OCI-LY1 (cell line): ENCODE measurements at regions not wholly inside any gene's neighbourhood (a gene's known extent, or its start where the extent isn't known, plus 50 kb on each side); places are given as distances from the start of the nearest gene placed in this dataset.

Experiments used
- H2AFZ ChIP-seq: fragments of 200-600 bp; sonication (generic), shearing (Covaris generic); 2 replicates; pipeline ENCODE4 v1.6.0; 2014; ENCODE audit warnings: antibody characterized with exemption, mild to moderate bottlenecking, low read length
- H3F3A ChIP-seq: fragments of 200-600 bp; sonication (generic), shearing (Covaris generic); 2 replicates; pipeline ENCODE4 v1.6.0; 2014; ENCODE audit warnings: mild to moderate bottlenecking, antibody characterized with exemption, low read length, moderate library complexity; ENCODE audit not compliant: insufficient read depth
- H3K27ac ChIP-seq: fragments of 200-600 bp; sonication (generic); 2 replicates; pipeline ENCODE4 v1.5.1; 2014; ENCODE audit warnings: low read length, mixed run types, mild to moderate bottlenecking, low read depth; ENCODE audit not compliant: poor library complexity, severe bottlenecking
- H3K27me3 ChIP-seq: fragments of 200-600 bp; sonication (generic); 2 replicates; pipeline ENCODE4 v1.6.0; 2014; ENCODE audit warnings: antibody characterized with exemption, mild to moderate bottlenecking, low read length, moderate library complexity; ENCODE audit not compliant: insufficient read depth
- H3K36me3 ChIP-seq: fragments of 200-600 bp; sonication (generic); 2 replicates; pipeline ENCODE4 v1.6.1; 2014; ENCODE audit warnings: mild to moderate bottlenecking, antibody characterized with exemption, low read length, moderate library complexity, mixed read lengths; ENCODE audit not compliant: insufficient read depth
- H3K4me1 ChIP-seq: fragments of 200-600 bp; sonication (generic); 2 replicates; pipeline ENCODE4 v1.5.1; 2014; ENCODE audit warnings: mild to moderate bottlenecking, low read length, moderate library complexity; ENCODE audit not compliant: insufficient read depth, severe bottlenecking
- H3K4me2 ChIP-seq: fragments of 200-600 bp; sonication (generic), shearing (Covaris generic); 2 replicates; pipeline ENCODE4 v1.6.1; 2014; ENCODE audit warnings: low read length
- H3K4me3 ChIP-seq: fragments of 200-600 bp; sonication (generic); 2 replicates; pipeline ENCODE4 v1.5.1; 2014; ENCODE audit warnings: low read length, low read depth, mild to moderate bottlenecking, mixed read lengths; ENCODE audit not compliant: poor library complexity, severe bottlenecking
- H3K79me2 ChIP-seq: fragments of 200-600 bp; shearing (Covaris generic); 2 replicates; pipeline ENCODE4 v1.6.1; 2016; ENCODE audit warnings: mixed run types, low read length, mixed read lengths; ENCODE audit not compliant: insufficient read depth
- H3K9ac ChIP-seq: fragments of 200-600 bp; sonication (generic), shearing (Covaris generic); 2 replicates; pipeline ENCODE4 v1.6.1; 2014; ENCODE audit warnings: mild to moderate bottlenecking, low read length, mixed read lengths
- H3K9me2 ChIP-seq: fragments of 200-600 bp; sonication (generic), shearing (Covaris generic); 2 replicates; pipeline ENCODE4 v1.6.1; 2014; ENCODE audit warnings: low read depth, mild to moderate bottlenecking, low read length, mixed read lengths
- H3K9me3 ChIP-seq: fragments of 200-600 bp; shearing (Covaris generic); 2 replicates; pipeline ENCODE4 v1.6.1; 2014; ENCODE audit warnings: low read length, mixed read lengths
- H4K20me1 ChIP-seq: fragments of 200-600 bp; sonication (generic), shearing (Covaris generic); 2 replicates; pipeline ENCODE4 v1.6.0; 2016; ENCODE audit warnings: mild to moderate bottlenecking, low read length; ENCODE audit not compliant: insufficient read depth
- CTCF ChIP-seq: fragments of 200-600 bp; sonication (generic), shearing (Covaris generic); IDR thresholded peaks from 2 replicates; pipeline ENCODE4 v1.5.1; 2017; ENCODE audit warnings: mild to moderate bottlenecking, antibody characterized with exemption, low read length, moderate library complexity, mixed read lengths
- EZH2 ChIP-seq: fragments of 200-600 bp; sonication (generic), shearing (Covaris generic); IDR thresholded peaks from 2 replicates; pipeline ENCODE4 v1.8.0; 2017; ENCODE audit warnings: borderline replicate concordance, mixed run types, mild to moderate bottlenecking, antibody characterized with exemption, low read length, moderate library complexity, mixed read lengths

- Histone ChIP-seq H3K9ac (no peak overlapping the region), H3K79me2 (no peaks in the 10 kb centered on the region), H3K4me1 (no peaks in the 10 kb centered on the region), H3K36me3 (no peaks in the 10 kb centered on the region), H3K9me3 (no peaks in the 10 kb centered on the region), H4K20me1 (no peaks in the 10 kb centered on the region), H3K4me2 (no peak overlapping the region), H3F3A (no peaks in the 10 kb centered on the region), H3K4me3 (no peak overlapping the region), H3K27me3 (no peaks in the 10 kb centered on the region), H2AFZ (no peak overlapping the region), H3K9me2 (no peaks in the 10 kb centered on the region), H3K27ac (no peak overlapping the region)
- TF ChIP-seq EZH2 (no peak), CTCF (peak; percentile 28; the same call in 1 of the 2 replicates)
Observed at GRCh38 chr17:22704674-22705073, 1012.4 kb downstream of the KCNJ18 start.

GRCh38 chr17:22707626-22708025, 1015.3 kb downstream of the KCNJ18 start:
- H3K27ac ChIP-seq: no peak overlapping the region
- H3F3A ChIP-seq: no peaks in the 10 kb centered on the region
- no peaks in the 10 kb centered on the region for H3K36me3 ChIP-seq
- no peak overlapping the region for H3K4me3 ChIP-seq
- H3K4me2 ChIP-seq: no peak overlapping the region
- no peaks in the 10 kb centered on the region for H3K9me3 ChIP-seq
- H3K9ac ChIP-seq: no peak overlapping the region
- no peak overlapping the region for H2AFZ ChIP-seq
- TF ChIP-seq CTCF (no peak), EZH2 (no peak)
- no peaks in the 10 kb centered on the region for H3K4me1 ChIP-seq
- no peaks in the 10 kb centered on the region for H3K9me2 ChIP-seq
- H4K20me1 ChIP-seq: no peaks in the 10 kb centered on the region
- no peaks in the 10 kb centered on the region for H3K79me2 ChIP-seq
- no peaks in the 10 kb centered on the region for H3K27me3 ChIP-seq

GRCh38 chr17:22717211-22717610, 1024.9 kb downstream of the KCNJ18 start:
- H3K9ac ChIP-seq: no peak overlapping the region
- H3K4me1 ChIP-seq: no peaks in the 10 kb centered on the region
- H3K27ac ChIP-seq: no peak overlapping the region
- no peaks in the 10 kb centered on the region for H3K27me3 ChIP-seq
- no peaks in the 10 kb centered on the region for H3F3A ChIP-seq
- H3K9me3 ChIP-seq: no peaks in the 10 kb centered on the region
- no peak overlapping the region for H3K4me2 ChIP-seq
- H3K36me3 ChIP-seq: no peaks in the 10 kb centered on the region
- no peaks in the 10 kb centered on the region for H3K79me2 ChIP-seq
- H3K9me2 ChIP-seq: no peaks in the 10 kb centered on the region
- TF ChIP-seq CTCF (no peak), EZH2 (no peak)
- no peak overlapping the region for H2AFZ ChIP-seq
- no peaks in the 10 kb centered on the region for H4K20me1 ChIP-seq
- no peak overlapping the region for H3K4me3 ChIP-seq
